ENCODE measurements at regions not wholly inside any gene's neighbourhood (a gene's known extent, or its start where the extent isn't known, plus 50 kb on each side); places are given as distances from the start of the nearest gene placed in this dataset.

- Histone ChIP-seq H3K27ac (ENCODE audit: low read length) (no peak overlapping the region), H3K36me3 (ENCODE audit: control insufficient read depth, insufficient read depth, low read length) (no peaks in the 10 kb centered on the region), H3K4me1 (ENCODE audit: control insufficient read depth, insufficient read depth, low read length) (no peaks in the 10 kb centered on the region), H3K27me3 (ENCODE audit: control insufficient read depth, insufficient read depth, low read length) (no peaks in the 10 kb centered on the region), H3K9me3 (ENCODE audit: control insufficient read depth, insufficient read depth, low read length) (no peaks in the 10 kb centered on the region), H3K4me3 (ENCODE audit: low read length) (no peak overlapping the region)
- Mint-ChIP-seq H3K4me3 (no peak overlapping the region), H3K9me3 (peaks cover 2% of the 10 kb centered on the region in 2 donors), H3K36me3 (no peaks in the 10 kb centered on the region), H3K4me1 (no peaks in the 10 kb centered on the region), H3K27ac (no peak overlapping the region), H3K27me3 (ENCODE audit: low read depth in 2 of 2) (peaks cover 0 to 3% of the 10 kb centered on the region in 2 donors)
- ATAC-seq (no peak), DNase-seq (no peak)
- intact Hi-C loops (cut with micrococcal nuclease): no loop called here
- no peak for TF ChIP-seq CTCF (IDR thresholded peaks at IDR 0.05)
- 78% methylated on average over 5 of the region's 5 CpGs for WGBS (ENCODE audit: insufficient coverage)
Measured at GRCh38 chr2:67219651-67220050, 177.5 kb upstream of the ETAA1 start.

- TF ChIP-seq CTCF (IDR thresholded peaks at IDR 0.05): no peak
- no peaks in the 10 kb centered on the region for H3K27me3 Mint-ChIP-seq (ENCODE audit: low read depth in 2 of 2)
- Histone ChIP-seq H3K4me3 (ENCODE audit: low read length) (no peak overlapping the region), H3K9me3 (ENCODE audit: control insufficient read depth, insufficient read depth, low read length) (no peaks in the 10 kb centered on the region), H3K27ac (ENCODE audit: low read length) (no peak overlapping the region), H3K4me1 (ENCODE audit: control insufficient read depth, insufficient read depth, low read length) (no peaks in the 10 kb centered on the region), H3K27me3 (ENCODE audit: control insufficient read depth, insufficient read depth, low read length) (no peaks in the 10 kb centered on the region), H3K36me3 (ENCODE audit: control insufficient read depth, insufficient read depth, low read length) (no peaks in the 10 kb centered on the region)
- H3K36me3 Mint-ChIP-seq: no peaks in the 10 kb centered on the region
- H3K9me3 Mint-ChIP-seq: peaks cover 2% of the 10 kb centered on the region in 2 donors
- H3K27ac Mint-ChIP-seq: no peak overlapping the region
- DNase-seq: no peak
- ATAC-seq: no peak
- 94% methylated on average over 2 of the region's 4 CpGs for WGBS (ENCODE audit: insufficient coverage)
- no peaks in the 10 kb centered on the region for H3K4me1 Mint-ChIP-seq
- intact Hi-C loops (cut with micrococcal nuclease): no loop called here
- no peak overlapping the region for H3K4me3 Mint-ChIP-seq
Measured at GRCh38 chr2:67221266-67221665, 175.9 kb upstream of the ETAA1 start.

GRCh38 chr2:67225287-67225973 is 171.7 kb upstream of the ETAA1 start:
- Histone ChIP-seq H3K9me3 (ENCODE audit: control insufficient read depth, insufficient read depth, low read length) (no peaks in the 10 kb centered on the region), H3K27ac (ENCODE audit: low read length) (no peak overlapping the region), H3K27me3 (ENCODE audit: control insufficient read depth, insufficient read depth, low read length) (no peaks in the 10 kb centered on the region), H3K4me3 (ENCODE audit: low read length) (no peak overlapping the region), H3K4me1 (ENCODE audit: control insufficient read depth, insufficient read depth, low read length) (no peaks in the 10 kb centered on the region), H3K36me3 (ENCODE audit: control insufficient read depth, insufficient read depth, low read length) (no peaks in the 10 kb centered on the region)
- DNase-seq (no peak), ATAC-seq (no peak)
- Mint-ChIP-seq H3K36me3 (no peaks in the 10 kb centered on the region), H3K27ac (no peak overlapping the region), H3K9me3 (no peaks in the 10 kb centered on the region), H3K27me3 (ENCODE audit: low read depth in 2 of 2) (no peaks in the 10 kb centered on the region), H3K4me3 (no peak overlapping the region), H3K4me1 (peaks cover 0 to 4% of the 10 kb centered on the region in 2 donors)
- WGBS (ENCODE audit: insufficient coverage): 92% methylated on average over 3 of the region's 4 CpGs
- TF ChIP-seq CTCF (IDR thresholded peaks at IDR 0.05): no peak
- intact Hi-C loops (cut with micrococcal nuclease): no loop called here

- no peaks in the 10 kb centered on the region for H3K9me3 Mint-ChIP-seq
- no peak overlapping the region for H3K27ac Mint-ChIP-seq
- intact Hi-C loops (cut with micrococcal nuclease): no loop called here
- H3K36me3 Mint-ChIP-seq: no peaks in the 10 kb centered on the region
- Histone ChIP-seq H3K27ac (ENCODE audit: low read length) (no peak overlapping the region), H3K4me3 (ENCODE audit: low read length) (no peak overlapping the region), H3K9me3 (ENCODE audit: control insufficient read depth, insufficient read depth, low read length) (no peaks in the 10 kb centered on the region), H3K4me1 (ENCODE audit: control insufficient read depth, insufficient read depth, low read length) (no peaks in the 10 kb centered on the region), H3K36me3 (ENCODE audit: control insufficient read depth, insufficient read depth, low read length) (no peaks in the 10 kb centered on the region), H3K27me3 (ENCODE audit: control insufficient read depth, insufficient read depth, low read length) (no peaks in the 10 kb centered on the region)
- H3K4me1 Mint-ChIP-seq: peaks cover 0 to 4% of the 10 kb centered on the region in 2 donors
- ATAC-seq (no peak), DNase-seq (no peak)
- no peak overlapping the region for H3K4me3 Mint-ChIP-seq
- no peaks in the 10 kb centered on the region for H3K27me3 Mint-ChIP-seq (ENCODE audit: low read depth in 2 of 2)
- TF ChIP-seq CTCF (IDR thresholded peaks at IDR 0.05): no peak
Measured at GRCh38 chr2:67229706-67230105, 167.4 kb upstream of the ETAA1 start.

Data from natural killer cell (primary cell).